Aorta (tissue), 5 donors: ENCODE measurements at regions not wholly inside any gene's neighbourhood (a gene's known extent, or its start where the extent isn't known, plus 50 kb on each side); places are given as distances from the start of the nearest gene placed in this dataset.
"Not testable (repeated sequence)": the region's sequence is repeated elsewhere in the genome, so short reads cannot be mapped to it uniquely, and the experiment has no call there.

Source experiments
- ATAC-seq: fragments of 200-7000 bp; cut with Tn5 transposase; one replicate; pipeline ENCODE4 v1.9.1; 2022; ENCODE audit warnings: moderate library complexity; ENCODE audit not compliant: low FRiP score
- DNase-seq, 2 donors: peaks; one replicate each; pipeline ENCODE4 v3.0.0-alpha.2; 2020
- H3K27ac ChIP-seq, 2 donors: one replicate each; pipeline ENCODE4 v1.5.1; 2013; ENCODE audit warnings: low read length in 2 of 2, mild to moderate bottlenecking in 2 of 2, moderate library complexity in 2 of 2, control low read depth in 1 of 2, inconsistent platforms in 1 of 2, low read depth in 1 of 2
- H3K27me3 ChIP-seq, 2 donors: one replicate each; pipeline ENCODE4 v1.6.1; 2013; ENCODE audit warnings: control low read depth in 1 of 2, low read length in 1 of 2, mild to moderate bottlenecking in 1 of 2, moderate library complexity in 1 of 2; ENCODE audit not compliant: insufficient read depth in 2 of 2, control insufficient read depth in 1 of 2
- H3K36me3 ChIP-seq, 2 donors: one replicate each; pipeline ENCODE4 v1.6.1; 2013; ENCODE audit warnings: control low read depth in 1 of 2, low read length in 1 of 2, mild to moderate bottlenecking in 1 of 2; ENCODE audit not compliant: insufficient read depth in 2 of 2, control insufficient read depth in 1 of 2
- H3K4me1 ChIP-seq, 2 donors: one replicate each; pipeline ENCODE4 v1.6.1; 2013; ENCODE audit warnings: low read length in 2 of 2, control low read depth in 1 of 2, mild to moderate bottlenecking in 1 of 2, moderate library complexity in 1 of 2; ENCODE audit not compliant: insufficient read depth in 2 of 2, control insufficient read depth in 1 of 2
- H3K4me3 ChIP-seq, 2 donors: one replicate each; pipeline ENCODE4 v1.5.1; 2013; ENCODE audit warnings: low read length in 2 of 2, control low read depth in 1 of 2, mild to moderate bottlenecking in 1 of 2
- H3K9me3 ChIP-seq: one replicate; pipeline ENCODE4 v1.6.1; 2013; ENCODE audit warnings: mild to moderate bottlenecking, low read length; ENCODE audit not compliant: control insufficient read depth
- WGBS, 2 donors: extraction: QIAGEN DNeasy Blood & Tissue Kit; methylation state at CpG; one replicate each; pipeline ENCODE4 v1.1.7; 2013; 5-methylcytosine and 5-hydroxymethylcytosine counted together
- intact Hi-C, 2 donors: fragments of 100-400 bp; cut with DNase I; formaldehyde crosslinking; loops; one replicate each; pipeline versions ENCODE4 v1.14.2 to v1.15.0; 2022
- donor health status: healthy with polysubstance abuse.
- donor health status: Bipolar disorder and iron deficiency.
- donor health status: DM: no; HTN: no; CAD: no.
- donor health status: DM: no; HTN: no; CAD: no.
- donor health status: DM: yes; HTN: yes; CAD: no.

DNA sequence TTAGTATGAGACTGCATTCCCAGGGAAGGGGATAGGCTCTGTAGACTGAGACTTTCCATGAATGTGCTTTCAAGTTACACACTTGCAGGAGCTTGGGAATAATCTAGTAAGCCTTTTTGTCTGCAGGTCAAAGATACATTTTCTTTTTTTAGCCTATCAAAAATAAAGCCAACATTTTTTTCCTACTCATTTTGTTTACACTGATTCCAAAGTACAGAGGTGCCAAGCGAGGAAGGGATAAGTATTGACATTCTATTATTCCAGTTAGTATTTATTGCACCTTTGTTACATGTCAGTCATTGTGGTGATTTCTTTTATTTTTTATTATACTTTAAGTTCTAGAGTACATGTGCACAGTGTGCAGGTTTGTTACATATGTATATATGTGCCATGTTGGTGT is 413.0 kb upstream of the CHORDC1 start:
- no peaks in the 10 kb centered on the region for H3K36me3 ChIP-seq
- no peaks in the 10 kb centered on the region for H3K27me3 ChIP-seq
- WGBS, 2 donors = 87 to 89% methylated on average over 1 of the region's 1 CpG
- no peak for DNase-seq
- no peak for ATAC-seq
- intact Hi-C loops = no loop called here
- H3K4me3 ChIP-seq = no peak overlapping the region
- no peaks in the 10 kb centered on the region for H3K4me1 ChIP-seq
- no peak overlapping the region for H3K27ac ChIP-seq
- H3K9me3 ChIP-seq = no peaks in the 10 kb centered on the region

DNA sequence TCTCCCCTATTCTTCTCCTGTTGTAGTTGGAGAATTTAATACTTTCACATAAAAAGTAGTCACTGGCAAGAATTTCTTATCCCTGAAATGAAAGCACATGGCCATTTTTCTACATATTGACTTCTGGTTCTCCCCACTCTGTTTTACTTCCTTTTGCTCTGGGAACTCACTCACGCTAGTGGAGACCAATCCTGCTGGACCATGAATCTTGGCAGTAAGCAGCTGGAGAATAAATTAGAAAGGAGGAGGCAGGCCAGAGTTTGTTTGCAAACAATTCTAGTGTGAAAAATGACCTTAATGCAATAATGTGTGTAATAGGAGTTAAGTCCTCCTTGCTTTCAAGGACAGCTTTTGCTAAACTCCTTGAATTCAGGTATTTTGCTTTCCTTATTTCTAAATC is 412.3 kb upstream of the CHORDC1 start:
- Histone ChIP-seq H3K36me3 (no peaks in the 10 kb centered on the region), H3K27me3 (no peaks in the 10 kb centered on the region), H3K27ac (no peak overlapping the region), H3K4me3 (no peak overlapping the region), H3K9me3 (no peaks in the 10 kb centered on the region), H3K4me1 (no peaks in the 10 kb centered on the region)
- 45 to 46% methylated on average over 1 of the region's 1 CpG for WGBS, 2 donors
- DNase-seq (no peak), ATAC-seq (no peak)
- intact Hi-C loops = no loop called here

DNA sequence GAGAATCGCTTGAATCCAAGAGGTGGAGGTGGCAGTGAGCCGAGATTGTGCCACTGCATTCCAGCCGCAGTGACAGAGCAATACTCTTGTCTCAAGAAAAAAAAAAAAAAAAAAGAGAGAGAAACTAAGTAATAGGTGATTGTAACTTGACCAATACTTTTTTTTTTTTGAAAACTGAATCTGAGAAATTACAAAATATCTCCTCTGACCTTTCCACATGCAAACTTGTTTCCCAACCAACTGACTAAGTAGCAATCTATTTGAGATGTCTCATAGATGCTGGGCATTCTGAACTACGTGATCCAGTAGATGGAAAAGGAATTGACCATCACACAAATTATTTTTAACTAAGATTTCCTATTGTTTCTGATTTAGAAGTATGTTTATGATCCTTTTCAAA is 407.3 kb upstream of the CHORDC1 start:
- H3K4me3 ChIP-seq = no peak overlapping the region
- H3K36me3 ChIP-seq = no peaks in the 10 kb centered on the region
- H3K27me3 ChIP-seq = no peaks in the 10 kb centered on the region
- WGBS, 2 donors = 85 to 88% methylated on average over 4 of the region's 4 CpGs
- DNase-seq (no peak), ATAC-seq (no peak)
- H3K9me3 ChIP-seq = no peaks in the 10 kb centered on the region
- H3K4me1 ChIP-seq = no peaks in the 10 kb centered on the region
- intact Hi-C loops = no loop called here
- H3K27ac ChIP-seq = no peak overlapping the region

DNA sequence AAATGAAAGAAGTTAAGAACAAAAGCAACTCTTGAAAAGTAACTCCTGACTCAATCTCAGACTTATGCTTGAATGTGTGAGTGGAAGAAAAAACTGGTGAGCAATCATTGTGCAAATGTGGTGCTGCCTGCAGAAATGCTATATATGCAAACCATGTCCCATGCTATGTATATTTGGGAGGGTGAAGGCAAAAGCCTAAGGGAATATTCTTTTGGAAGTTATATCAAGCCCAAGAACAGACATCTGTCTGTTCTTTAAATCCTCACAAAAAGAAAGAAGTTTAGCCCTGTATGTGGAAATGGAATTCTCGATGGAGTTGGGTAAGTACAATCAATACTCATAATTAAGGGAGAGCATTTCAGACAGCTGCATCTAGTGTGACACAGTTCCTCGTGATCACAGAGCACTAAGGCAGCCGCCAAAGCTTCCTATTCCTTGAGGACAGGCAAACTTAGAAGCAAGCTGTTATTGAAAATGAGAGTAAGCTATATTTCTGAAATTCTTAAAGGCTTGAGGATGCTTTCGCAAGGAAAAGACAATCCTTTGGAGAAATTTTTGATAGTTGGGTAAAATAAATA is 406.5 kb upstream of the CHORDC1 start:
- Histone ChIP-seq H3K27ac (no peak overlapping the region), H3K36me3 (no peaks in the 10 kb centered on the region), H3K4me3 (no peak overlapping the region), H3K4me1 (no peaks in the 10 kb centered on the region), H3K27me3 (no peaks in the 10 kb centered on the region), H3K9me3 (no peaks in the 10 kb centered on the region)
- no peak for DNase-seq
- intact Hi-C loops = no loop called here
- no peak for ATAC-seq
- WGBS, 2 donors = 80 to 83% methylated on average over 4 of the region's 4 CpGs

DNA sequence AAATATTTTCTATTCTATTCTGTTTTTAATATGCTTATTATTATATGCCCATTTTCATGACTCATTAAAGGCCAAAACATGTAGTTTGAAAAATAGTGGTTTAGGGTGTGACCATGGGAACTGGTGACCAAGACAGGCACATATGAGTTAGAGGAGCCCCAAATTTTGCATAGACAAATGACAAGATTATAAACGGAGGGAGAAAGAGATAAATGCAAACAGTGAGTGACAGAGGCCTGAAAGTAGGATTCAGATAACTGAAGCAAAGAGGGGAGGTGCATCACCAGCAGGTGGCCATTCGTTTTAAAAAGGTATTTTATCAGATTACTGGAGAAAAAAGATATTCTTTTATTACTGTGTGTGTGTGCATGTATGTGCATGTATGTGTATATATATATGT is 391.5 kb upstream of the CHORDC1 start:
- Histone ChIP-seq H3K4me3 (no peak overlapping the region), H3K36me3 (no peaks in the 10 kb centered on the region), H3K9me3 (no peaks in the 10 kb centered on the region), H3K4me1 (no peaks in the 10 kb centered on the region), H3K27me3 (no peaks in the 10 kb centered on the region), H3K27ac (no peak overlapping the region)
- intact Hi-C loops = no loop called here
- WGBS, 2 donors = 65 to 85% methylated on average over 2 of the region's 2 CpGs
- DNase-seq (no peak), ATAC-seq (no peak)

DNA sequence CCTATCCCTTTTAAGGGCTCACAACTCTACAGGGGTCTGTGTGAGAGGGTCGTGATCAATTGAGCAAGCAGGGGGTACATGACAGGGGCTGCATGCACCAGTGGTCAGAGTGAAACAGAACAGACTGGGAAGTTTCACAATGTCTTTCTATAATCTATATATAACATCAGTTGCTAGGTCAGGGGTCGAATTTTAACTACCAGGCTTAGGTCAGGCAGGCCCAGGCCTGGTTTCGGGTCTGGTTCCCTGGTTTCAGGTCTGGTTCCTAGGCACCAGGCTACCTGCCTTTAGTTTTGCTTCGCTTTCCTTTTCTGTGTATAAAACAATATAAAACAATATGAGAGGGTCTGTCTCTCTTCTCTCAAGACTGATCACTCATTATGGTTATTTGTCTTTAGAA is 390.2 kb upstream of the CHORDC1 start:
- intact Hi-C loops, H3K4me1 ChIP-seq, H3K36me3 ChIP-seq, H3K9me3 ChIP-seq, H3K27ac ChIP-seq, H3K27me3 ChIP-seq, DNase-seq, H3K4me3 ChIP-seq, ATAC-seq: not testable (repeated sequence)
- WGBS, 2 donors = 79 to 84% methylated on average over 4 of the region's 4 CpGs

DNA sequence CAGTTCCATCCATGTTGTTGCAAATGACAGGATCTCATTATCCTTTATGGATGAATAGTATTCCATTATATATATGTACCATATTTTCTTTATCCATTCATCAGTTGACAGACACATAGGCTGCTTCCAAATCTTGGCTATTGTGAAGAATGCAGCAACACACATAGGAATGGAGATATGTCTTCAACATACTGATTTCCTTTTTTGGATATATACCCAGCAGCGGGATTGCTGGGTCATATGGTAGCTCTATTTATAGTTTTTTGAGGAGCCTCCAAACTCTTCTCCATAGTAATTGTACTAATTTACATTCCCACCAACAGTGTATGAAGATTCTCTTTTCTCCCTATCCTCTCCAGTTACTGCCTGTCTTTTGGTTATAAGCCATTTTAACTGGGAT is 383.9 kb upstream of the CHORDC1 start:
- Histone ChIP-seq H3K9me3 (no peaks in the 10 kb centered on the region), H3K4me3 (no peak overlapping the region), H3K27me3 (no peaks in the 10 kb centered on the region), H3K4me1 (no peaks in the 10 kb centered on the region), H3K27ac (no peak overlapping the region), H3K36me3 (no peaks in the 10 kb centered on the region)
- DNase-seq = no peak
- 45 to 57% methylated on average over 1 of the region's 1 CpG for WGBS, 2 donors
- no peak for ATAC-seq
- intact Hi-C loops = no loop called here

DNA sequence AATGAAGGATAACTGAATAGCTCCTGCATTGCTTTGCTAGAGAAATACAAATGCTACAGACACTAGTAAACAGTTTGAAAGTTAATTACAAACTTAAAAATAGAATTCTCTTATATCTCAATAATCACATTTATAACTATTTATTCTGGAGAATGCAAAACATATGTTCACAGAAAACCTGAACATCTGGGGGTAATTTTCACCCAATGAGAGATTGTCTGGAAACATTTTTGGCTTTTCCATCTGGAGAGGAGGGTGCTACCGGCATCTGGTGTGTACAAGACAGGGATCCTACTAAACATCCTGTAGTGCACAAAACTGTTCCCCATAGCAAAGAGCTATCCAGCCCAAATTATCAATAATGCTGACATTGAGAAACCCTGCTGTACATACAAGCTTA is 378.4 kb upstream of the CHORDC1 start:
- no peak for DNase-seq
- no peak for ATAC-seq
- Histone ChIP-seq H3K27me3 (no peaks in the 10 kb centered on the region), H3K9me3 (no peaks in the 10 kb centered on the region), H3K4me3 (no peak overlapping the region), H3K4me1 (no peaks in the 10 kb centered on the region), H3K36me3 (no peaks in the 10 kb centered on the region), H3K27ac (no peak overlapping the region)
- 30 to 67% methylated on average over 1 of the region's 1 CpG for WGBS, 2 donors
- intact Hi-C loops = no loop called here

DNA sequence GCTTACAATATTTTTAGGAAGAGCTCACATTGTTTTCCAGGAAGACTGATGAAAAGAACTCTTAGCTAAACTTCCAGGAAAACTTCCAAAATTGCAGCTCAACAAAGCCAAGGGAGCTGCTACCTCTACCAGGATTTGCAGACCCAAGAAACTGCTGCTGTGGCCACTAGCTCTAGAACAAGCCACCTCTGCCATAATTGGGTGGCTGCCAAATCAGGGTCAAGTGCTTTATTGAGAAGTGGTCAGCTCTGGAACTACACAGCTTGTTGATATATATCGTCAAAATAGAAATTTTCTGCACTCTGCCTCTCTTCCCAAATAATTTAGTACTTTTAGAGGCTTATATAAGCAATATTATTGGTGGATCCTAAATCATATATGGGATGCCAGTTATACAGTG is 371.8 kb upstream of the CHORDC1 start:
- Histone ChIP-seq H3K27ac (no peak overlapping the region), H3K4me1 (no peaks in the 10 kb centered on the region), H3K27me3 (no peaks in the 10 kb centered on the region), H3K9me3 (no peaks in the 10 kb centered on the region), H3K4me3 (no peak overlapping the region), H3K36me3 (no peaks in the 10 kb centered on the region)
- 40 to 54% methylated on average over 1 of the region's 1 CpG for WGBS, 2 donors
- intact Hi-C loops = no loop called here
- no peak for ATAC-seq
- DNase-seq = no peak
